Upper lobe of left lung (tissue), 4 donors: ENCODE measurements at regions not wholly inside any gene's neighbourhood (a gene's known extent, or its start where the extent isn't known, plus 50 kb on each side); places are given as distances from the start of the nearest gene placed in this dataset.

Experiments
- CTCF ChIP-seq, 6 experiments: fragments of 450-650 bp in 4 of 6; fragments of 200-600 bp in 2 of 6; sonication (generic) in 2 of 6; IDR thresholded peaks; one replicate each; pipeline ENCODE4 v1.5.1; 2016 to 2019; ENCODE audit warnings: antibody characterized with exemption in 6 of 6
- EP300 ChIP-seq, 4 donors: sonication (generic); formaldehyde crosslinking; IDR thresholded peaks; one replicate each; pipeline ENCODE4 v1.5.1; 2017; ENCODE audit warnings: antibody characterized with exemption in 4 of 4, control low read depth in 2 of 4
- POLR2A ChIP-seq, 4 donors: fragments of 450-650 bp; IDR thresholded peaks; one replicate each; pipeline ENCODE4 v1.5.1; 2016 to 2017; ENCODE audit warnings: antibody characterized with exemption in 4 of 4, mild to moderate bottlenecking in 2 of 4
- POLR2AphosphoS5 ChIP-seq, 2 donors: sonication (generic); formaldehyde crosslinking; IDR thresholded peaks; one replicate each; pipeline ENCODE4 v1.5.1; 2017; ENCODE audit warnings: antibody characterized with exemption in 2 of 2

GRCh38 chr6:122918714-122919113 lies 77.3 kb upstream of the CLVS2 start:
- no peak for TF ChIP-seq POLR2A (IDR thresholded peaks at IDR 0.05)
- TF ChIP-seq CTCF (IDR thresholded peaks at IDR 0.05): no peak
- no peak for TF ChIP-seq POLR2AphosphoS5 (IDR thresholded peaks at IDR 0.05)
- TF ChIP-seq EP300 (IDR thresholded peaks at IDR 0.05): no peak
